ENCODE measurements at regions not wholly inside any gene's neighbourhood (a gene's known extent, or its start where the extent isn't known, plus 50 kb on each side); places are given as distances from the start of the nearest gene placed in this dataset.

DNA sequence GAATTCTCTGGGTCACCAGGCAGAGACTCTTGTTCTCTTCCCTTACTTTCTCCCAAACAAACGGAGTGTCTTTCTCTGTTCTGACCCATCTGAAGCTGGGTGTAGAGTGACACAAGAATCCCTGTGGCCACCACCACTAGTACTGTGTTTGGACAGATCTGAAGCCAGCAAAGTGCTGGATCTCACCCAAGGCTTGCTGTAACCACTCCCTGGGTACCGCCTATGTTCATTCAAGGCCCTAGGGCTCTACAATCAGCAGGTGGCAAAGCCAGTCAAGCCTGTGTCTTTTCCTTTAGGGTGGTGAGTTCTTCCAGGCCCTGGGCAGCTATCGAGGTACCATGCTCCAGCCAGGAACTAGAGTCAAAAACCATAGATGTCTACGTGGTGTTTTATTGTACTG, 149.2 kb upstream of the CTNNB1 start:
- H2AFZ ChIP-seq = no peak overlapping the region
- no peaks in the 10 kb centered on the region for H3F3A ChIP-seq (ENCODE audit: insufficient read depth)
- H3K79me2 ChIP-seq (ENCODE audit: insufficient read depth) = no peaks in the 10 kb centered on the region
- H3K4me1 ChIP-seq (ENCODE audit: insufficient read depth) = no peaks in the 10 kb centered on the region
- 28 to 36% methylated on average over 4 of the region's 4 CpGs for WGBS, 2 experiments (ENCODE audit: low coverage in 1 of 2, low lambda C conversion rate in 2 of 2, missing lambda C conversion rate in 2 of 2)
- H3K36me3 ChIP-seq (ENCODE audit: low read depth) = no peaks in the 10 kb centered on the region
- H3K4me3 ChIP-seq = no peak overlapping the region
- no peaks in the 10 kb centered on the region for H3K9me3 ChIP-seq (ENCODE audit: low read depth)
- in situ Hi-C loops (cut with MboI) = no loop called here
- no peaks in the 10 kb centered on the region for H3K9me2 ChIP-seq (ENCODE audit: insufficient read depth)
- no peak overlapping the region for H3K4me2 ChIP-seq (ENCODE audit: unreplicated experiment)
- no peaks in the 10 kb centered on the region for H4K20me1 ChIP-seq (ENCODE audit: insufficient read depth)
- no peak for TF ChIP-seq EZH2 (IDR thresholded peaks at IDR 0.05; ENCODE audit: insufficient read depth, poor library complexity, severe bottlenecking)
- no peak for TF ChIP-seq EZH2phosphoT487 (IDR thresholded peaks at IDR 0.05; ENCODE audit: insufficient read depth, low read depth)
- H3K27ac ChIP-seq = no peak overlapping the region
- DNase-seq = no peak
- H3K9ac ChIP-seq = no peak overlapping the region
- H3K27me3 ChIP-seq (replicated peaks; ENCODE audit: insufficient read depth) = no peaks in the 10 kb centered on the region

- Histone ChIP-seq H2AFZ (no peak overlapping the region), H3K27me3 (replicated peaks; ENCODE audit: insufficient read depth) (no peaks in the 10 kb centered on the region), H3K4me3 (no peak overlapping the region), H3F3A (ENCODE audit: insufficient read depth) (no peaks in the 10 kb centered on the region), H3K4me2 (ENCODE audit: unreplicated experiment) (no peak overlapping the region), H4K20me1 (ENCODE audit: insufficient read depth) (no peaks in the 10 kb centered on the region), H3K9ac (no peak overlapping the region), H3K9me2 (ENCODE audit: insufficient read depth) (no peaks in the 10 kb centered on the region), H3K27ac (no peak overlapping the region), H3K9me3 (ENCODE audit: low read depth) (no peaks in the 10 kb centered on the region), H3K79me2 (ENCODE audit: insufficient read depth) (no peaks in the 10 kb centered on the region), H3K4me1 (ENCODE audit: insufficient read depth) (no peaks in the 10 kb centered on the region), H3K36me3 (ENCODE audit: low read depth) (no peaks in the 10 kb centered on the region)
- TF ChIP-seq EZH2 (IDR thresholded peaks at IDR 0.05; ENCODE audit: insufficient read depth, poor library complexity, severe bottlenecking) = no peak
- WGBS, 2 experiments (ENCODE audit: low coverage in 1 of 2, low lambda C conversion rate in 2 of 2, missing lambda C conversion rate in 2 of 2) = 33 to 43% methylated on average over 2 of the region's 2 CpGs
- no peak for DNase-seq
- in situ Hi-C loops (cut with MboI) = no loop called here
Observed at GRCh38 chr3:41053220-41053619, 146.1 kb upstream of the CTNNB1 start.

GRCh38 chr3:41060106-41060505, 139.2 kb upstream of the CTNNB1 start:
- Histone ChIP-seq H3K4me1 (ENCODE audit: insufficient read depth) (no peaks in the 10 kb centered on the region), H3K4me3 (no peak overlapping the region), H3K4me2 (ENCODE audit: unreplicated experiment) (no peak overlapping the region), H2AFZ (no peak overlapping the region), H3K27me3 (replicated peaks; ENCODE audit: insufficient read depth) (no peaks in the 10 kb centered on the region), H3K79me2 (ENCODE audit: insufficient read depth) (no peaks in the 10 kb centered on the region), H3K9me3 (ENCODE audit: low read depth) (no peaks in the 10 kb centered on the region), H3K9me2 (ENCODE audit: insufficient read depth) (no peaks in the 10 kb centered on the region), H4K20me1 (ENCODE audit: insufficient read depth) (no peaks in the 10 kb centered on the region), H3K27ac (no peak overlapping the region), H3K36me3 (ENCODE audit: low read depth) (no peaks in the 10 kb centered on the region), H3F3A (ENCODE audit: insufficient read depth) (no peaks in the 10 kb centered on the region), H3K9ac (no peak overlapping the region)
- in situ Hi-C loops (cut with MboI) = no loop called here
- 45 to 60% methylated on average over 2 of the region's 2 CpGs for WGBS, 2 experiments (ENCODE audit: low coverage in 1 of 2, low lambda C conversion rate in 2 of 2, missing lambda C conversion rate in 2 of 2)
- DNase-seq = no peak
- no peak for TF ChIP-seq EZH2 (IDR thresholded peaks at IDR 0.05; ENCODE audit: insufficient read depth, poor library complexity, severe bottlenecking)
- TF ChIP-seq EZH2phosphoT487 (IDR thresholded peaks at IDR 0.05; ENCODE audit: insufficient read depth, low read depth) = no peak

- Histone ChIP-seq H3K9me2 (ENCODE audit: insufficient read depth) (no peaks in the 10 kb centered on the region), H4K20me1 (ENCODE audit: insufficient read depth) (no peaks in the 10 kb centered on the region), H3K27me3 (replicated peaks; ENCODE audit: insufficient read depth) (no peaks in the 10 kb centered on the region), H3K4me1 (ENCODE audit: insufficient read depth) (no peaks in the 10 kb centered on the region), H3K27ac (no peak overlapping the region), H3K4me3 (no peak overlapping the region), H3K36me3 (ENCODE audit: low read depth) (no peaks in the 10 kb centered on the region), H3F3A (ENCODE audit: insufficient read depth) (no peaks in the 10 kb centered on the region), H3K79me2 (ENCODE audit: insufficient read depth) (no peaks in the 10 kb centered on the region), H3K9ac (no peak overlapping the region), H3K4me2 (ENCODE audit: unreplicated experiment) (no peak overlapping the region), H3K9me3 (ENCODE audit: low read depth) (no peaks in the 10 kb centered on the region), H2AFZ (no peak overlapping the region)
- in situ Hi-C loops (cut with MboI) = no loop called here
- TF ChIP-seq EZH2phosphoT487 (IDR thresholded peaks at IDR 0.05; ENCODE audit: insufficient read depth, low read depth) (no peak), EZH2 (IDR thresholded peaks at IDR 0.05; ENCODE audit: insufficient read depth, poor library complexity, severe bottlenecking) (no peak)
- 22 to 24% methylated on average over 1 of the region's 1 CpG for WGBS, 2 experiments (ENCODE audit: low coverage in 1 of 2, low lambda C conversion rate in 2 of 2, missing lambda C conversion rate in 2 of 2)
- DNase-seq = no peak
Observed at GRCh38 chr3:41064070-41064469, 135.2 kb upstream of the CTNNB1 start.

DNA sequence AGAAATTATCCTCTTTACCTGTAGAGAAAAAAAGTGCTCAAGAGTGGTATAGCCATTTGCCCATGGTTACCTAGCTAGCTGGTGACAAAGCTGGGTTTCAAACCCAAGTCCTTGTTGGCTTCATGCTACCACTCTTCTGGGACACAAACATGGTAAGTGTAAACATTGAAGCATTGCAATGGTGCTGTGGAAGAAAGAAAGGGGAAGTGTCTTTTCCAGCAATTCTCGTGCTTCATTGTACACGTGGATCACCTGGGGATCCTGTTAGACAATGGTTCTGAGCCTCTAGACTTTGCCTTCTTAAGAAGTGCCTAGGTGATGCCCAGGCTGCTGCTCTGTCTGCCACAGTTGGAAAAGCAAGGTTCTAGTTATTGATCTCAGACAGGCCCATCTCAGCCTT, 134.8 kb upstream of the CTNNB1 start:
- TF ChIP-seq EZH2 (IDR thresholded peaks at IDR 0.05; ENCODE audit: insufficient read depth, poor library complexity, severe bottlenecking) = no peak
- no peak for TF ChIP-seq EZH2phosphoT487 (IDR thresholded peaks at IDR 0.05; ENCODE audit: insufficient read depth, low read depth)

More for the DNA sequence above, 134.8 kb upstream of the CTNNB1 start:
- 24 to 35% methylated on average over 2 of the region's 2 CpGs for WGBS, 2 experiments (ENCODE audit: low coverage in 1 of 2, low lambda C conversion rate in 2 of 2, missing lambda C conversion rate in 2 of 2)
- Histone ChIP-seq H3K4me3 (no peak overlapping the region), H3K27ac (no peak overlapping the region), H3K4me2 (ENCODE audit: unreplicated experiment) (no peak overlapping the region), H3K9me2 (ENCODE audit: insufficient read depth) (no peaks in the 10 kb centered on the region), H3K36me3 (ENCODE audit: low read depth) (no peaks in the 10 kb centered on the region), H3K79me2 (ENCODE audit: insufficient read depth) (no peaks in the 10 kb centered on the region), H2AFZ (no peak overlapping the region), H3K9ac (no peak overlapping the region), H3K4me1 (ENCODE audit: insufficient read depth) (no peaks in the 10 kb centered on the region), H3F3A (ENCODE audit: insufficient read depth) (no peaks in the 10 kb centered on the region), H3K27me3 (replicated peaks; ENCODE audit: insufficient read depth) (no peaks in the 10 kb centered on the region), H3K9me3 (ENCODE audit: low read depth) (no peaks in the 10 kb centered on the region), H4K20me1 (ENCODE audit: insufficient read depth) (no peaks in the 10 kb centered on the region)
- in situ Hi-C loops (cut with MboI) = no loop called here
- no peak for DNase-seq
